ENCODE measurements at regions not wholly inside any gene's neighbourhood (a gene's known extent, or its start where the extent isn't known, plus 50 kb on each side); places are given as distances from the start of the nearest gene placed in this dataset.

GRCh38 chr9:3118081-3118480 is 274.2 kb upstream of the PUM3 start:
- TF ChIP-seq CTCF (IDR thresholded peaks at IDR 0.05) (no peak), POLR2A (IDR thresholded peaks at IDR 0.05) (no peak)
